Brain microvascular endothelial cell (primary cell): ENCODE measurements at regions not wholly inside any gene's neighbourhood (a gene's known extent, or its start where the extent isn't known, plus 50 kb on each side); places are given as distances from the start of the nearest gene placed in this dataset.

Source experiments
- DNase-seq: peaks from one replicate; pipeline ENCODE4 v3.0.0-alpha.2; 2020
- H3K27ac ChIP-seq: fragments of 250-450 bp; sonication (Bioruptor Pico); 2 replicates; pipeline ENCODE4 v1.5.1; 2020; ENCODE audit warnings: mild to moderate bottlenecking, moderate library complexity
- H3K27me3 ChIP-seq: fragments of 250-450 bp; sonication (Bioruptor Pico); replicated peaks from 2 replicates; pipeline ENCODE4 v1.5.1; 2020; ENCODE audit warnings: mild to moderate bottlenecking
- H3K36me3 ChIP-seq: fragments of 250-450 bp; sonication (Bioruptor Pico); replicated peaks from 2 replicates; pipeline ENCODE4 v1.5.1; 2020; ENCODE audit warnings: mild to moderate bottlenecking
- H3K4me3 ChIP-seq: 2 replicates; pipeline ENCODE4 v1.5.1; 2011; ENCODE audit warnings: low read depth, mild to moderate bottlenecking, control low read depth, low read length, moderate library complexity
- in situ Hi-C: cut with HindIII; loops from 2 replicates; pipeline ENCODE4 v1.10.0; 2017; ENCODE audit warnings: low sequenced_read_pairs, low pct_ligation_motif_present
- TF ChIP-seq, protein P1 (sequence below): IDR thresholded peaks from 2 replicates; pipeline ENCODE4 v1.5.1; 2011; ENCODE audit warnings: low read depth, mild to moderate bottlenecking, moderate library complexity, low read length, control low read depth, inconsistent platforms; ENCODE audit errors: missing control alignments

DNA sequence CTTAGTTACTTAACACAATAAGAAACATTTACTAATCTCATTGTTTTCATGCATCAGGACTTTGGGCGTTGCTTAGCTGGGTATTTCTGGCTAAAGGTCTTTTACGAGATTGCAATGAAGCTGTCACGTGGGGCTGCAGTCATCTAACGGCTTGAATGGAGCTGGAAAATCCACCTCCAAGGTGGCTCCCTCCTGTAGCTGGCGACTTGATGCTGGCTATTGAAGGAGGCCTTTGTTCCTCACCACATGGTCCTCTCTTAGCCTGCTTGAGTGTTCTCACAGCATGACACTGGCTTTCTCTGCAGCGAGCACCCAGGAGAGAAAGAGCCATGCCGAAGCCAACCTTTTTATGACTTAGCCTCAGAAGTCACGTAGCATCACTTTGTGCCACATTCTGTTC, 92.0 kb downstream of the NHLRC3 start:
- H3K36me3 ChIP-seq: no peaks in the 10 kb centered on the region
- no peaks in the 10 kb centered on the region for H3K27me3 ChIP-seq
- TF ChIP-seq, protein P1, sequence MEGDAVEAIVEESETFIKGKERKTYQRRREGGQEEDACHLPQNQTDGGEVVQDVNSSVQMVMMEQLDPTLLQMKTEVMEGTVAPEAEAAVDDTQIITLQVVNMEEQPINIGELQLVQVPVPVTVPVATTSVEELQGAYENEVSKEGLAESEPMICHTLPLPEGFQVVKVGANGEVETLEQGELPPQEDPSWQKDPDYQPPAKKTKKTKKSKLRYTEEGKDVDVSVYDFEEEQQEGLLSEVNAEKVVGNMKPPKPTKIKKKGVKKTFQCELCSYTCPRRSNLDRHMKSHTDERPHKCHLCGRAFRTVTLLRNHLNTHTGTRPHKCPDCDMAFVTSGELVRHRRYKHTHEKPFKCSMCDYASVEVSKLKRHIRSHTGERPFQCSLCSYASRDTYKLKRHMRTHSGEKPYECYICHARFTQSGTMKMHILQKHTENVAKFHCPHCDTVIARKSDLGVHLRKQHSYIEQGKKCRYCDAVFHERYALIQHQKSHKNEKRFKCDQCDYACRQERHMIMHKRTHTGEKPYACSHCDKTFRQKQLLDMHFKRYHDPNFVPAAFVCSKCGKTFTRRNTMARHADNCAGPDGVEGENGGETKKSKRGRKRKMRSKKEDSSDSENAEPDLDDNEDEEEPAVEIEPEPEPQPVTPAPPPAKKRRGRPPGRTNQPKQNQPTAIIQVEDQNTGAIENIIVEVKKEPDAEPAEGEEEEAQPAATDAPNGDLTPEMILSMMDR: no peak
- no peak overlapping the region for H3K27ac ChIP-seq
- in situ Hi-C loops: no loop called here
- no peak overlapping the region for H3K4me3 ChIP-seq
- no peak for DNase-seq

DNA sequence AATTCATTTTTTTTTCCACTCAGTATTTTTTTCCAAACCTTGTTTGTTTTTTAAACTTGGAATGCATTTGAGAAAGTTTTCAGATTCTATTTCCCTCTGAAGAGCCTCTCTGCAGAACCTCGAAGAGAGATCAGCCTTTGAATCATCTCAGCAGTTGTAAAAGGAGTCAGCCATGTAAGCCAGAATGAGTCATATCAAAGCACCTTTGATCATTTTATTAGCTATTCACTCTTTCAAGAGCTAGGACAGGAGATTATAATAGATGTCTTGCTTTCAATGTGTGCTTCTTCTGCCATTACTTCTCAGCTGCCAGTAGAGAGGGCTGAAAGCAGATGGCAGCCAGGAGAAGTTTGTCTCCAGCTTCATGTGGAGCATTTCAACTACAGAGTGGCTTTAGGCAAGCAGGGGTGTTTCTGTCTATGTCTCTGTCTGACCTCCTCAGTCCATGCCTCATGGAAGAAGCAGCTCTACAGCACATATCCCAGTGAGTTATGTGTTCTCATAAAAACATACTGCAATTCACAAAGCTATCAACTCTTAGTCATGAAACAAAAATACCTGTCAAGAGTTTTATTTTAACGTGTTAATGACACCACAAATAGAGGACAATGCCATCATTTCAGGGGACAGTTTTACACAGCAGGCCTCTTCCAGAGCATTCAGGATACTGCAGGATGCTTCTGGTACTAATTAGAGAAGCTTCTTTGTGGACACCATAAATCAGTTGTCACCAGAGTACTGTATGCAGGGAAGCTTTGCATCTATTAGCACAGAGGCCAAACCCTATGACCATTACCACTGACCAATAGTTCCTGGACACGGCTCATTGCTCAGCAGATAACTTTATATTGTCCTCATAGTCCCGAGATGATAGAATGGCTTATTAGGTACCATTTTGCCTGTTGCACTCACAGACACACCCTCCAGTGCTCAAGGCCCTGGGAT, 94.3 kb downstream of the NHLRC3 start:
- in situ Hi-C loops: no loop called here
- H3K36me3 ChIP-seq: no peaks in the 10 kb centered on the region

DNA sequence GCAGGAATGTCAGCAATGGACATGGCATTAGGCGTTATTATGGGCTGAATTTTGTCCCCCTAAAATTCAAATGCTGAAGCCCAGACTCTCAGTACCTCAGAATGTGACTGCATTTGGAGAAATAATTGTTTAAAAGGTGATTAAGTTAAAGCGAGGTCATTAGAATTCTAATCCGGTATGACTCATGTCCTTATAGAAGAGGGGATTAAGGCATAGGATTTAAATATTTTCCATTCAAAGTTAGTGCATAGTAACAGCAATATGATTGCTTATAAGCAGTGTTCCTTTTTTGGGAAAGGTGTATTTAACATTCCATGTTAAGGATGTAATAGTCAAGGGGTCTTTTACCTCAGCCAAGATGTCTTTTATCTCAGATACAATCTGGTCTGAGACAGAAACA, 95.5 kb downstream of the NHLRC3 start:
- H3K4me3 ChIP-seq: no peak overlapping the region
- no peak overlapping the region for H3K27ac ChIP-seq
- no peaks in the 10 kb centered on the region for H3K27me3 ChIP-seq
- no peaks in the 10 kb centered on the region for H3K36me3 ChIP-seq
- TF ChIP-seq, protein P1: no peak
- DNase-seq: no peak
- in situ Hi-C loops: no loop called here

More for the DNA sequence above, 94.3 kb downstream of the NHLRC3 start:
- no peak for DNase-seq
- no peaks in the 10 kb centered on the region for H3K27me3 ChIP-seq
- no peak overlapping the region for H3K27ac ChIP-seq
- no peak overlapping the region for H3K4me3 ChIP-seq
- TF ChIP-seq, protein P1: no peak

DNA sequence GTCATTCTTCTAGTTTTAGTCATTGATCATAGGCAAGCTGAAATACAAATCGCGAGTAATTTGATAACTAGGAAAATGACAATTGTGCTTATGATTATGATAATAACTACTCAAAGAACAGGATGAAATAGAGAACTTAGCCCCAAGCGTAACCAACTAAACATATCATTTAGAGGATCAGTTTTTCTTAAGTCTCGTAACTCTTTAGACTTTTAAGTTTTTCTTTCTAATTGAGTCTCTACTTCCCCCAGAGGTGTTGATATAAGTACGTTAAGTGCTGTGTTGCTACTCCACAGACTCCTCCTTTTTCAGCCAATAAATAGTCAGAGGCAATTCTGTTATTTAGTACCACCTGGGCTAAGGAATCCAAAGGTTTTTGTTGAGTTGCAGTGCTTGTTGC, 96.3 kb downstream of the NHLRC3 start:
- TF ChIP-seq, protein P1: no peak

DNA sequence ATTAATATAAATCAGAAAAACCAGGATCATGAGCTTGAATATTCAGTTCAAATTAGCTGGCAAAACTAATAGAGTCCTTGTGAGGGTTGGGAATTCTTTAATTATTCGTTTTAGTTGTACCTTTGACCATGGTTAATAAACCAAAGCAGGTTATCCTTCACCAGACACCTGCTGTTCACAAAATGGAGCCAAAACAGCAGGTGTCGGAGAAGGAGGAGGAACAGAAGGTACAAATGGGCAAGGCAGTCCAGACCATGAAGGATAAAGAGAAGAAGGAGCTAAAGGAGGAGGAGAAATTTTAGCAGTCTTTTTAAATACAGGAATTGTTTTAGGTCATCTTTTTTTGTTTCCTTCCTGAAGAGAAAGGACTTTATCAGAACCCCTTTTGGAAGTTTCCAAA, 106.1 kb downstream of the NHLRC3 start:
- TF ChIP-seq, protein P1: no peak

More for the DNA sequence above, 96.3 kb downstream of the NHLRC3 start:
- in situ Hi-C loops: no loop called here
- Histone ChIP-seq H3K36me3 (no peaks in the 10 kb centered on the region), H3K27me3 (no peaks in the 10 kb centered on the region), H3K4me3 (no peak overlapping the region), H3K27ac (no peak overlapping the region)
- no peak for DNase-seq

More for the DNA sequence above, 106.1 kb downstream of the NHLRC3 start:
- Histone ChIP-seq H3K4me3 (no peak overlapping the region), H3K27ac (no peak overlapping the region), H3K36me3 (no peaks in the 10 kb centered on the region), H3K27me3 (peaks cover 2% of the 10 kb centered on the region)
- in situ Hi-C loops: no loop called here
- DNase-seq: no peak
